GM12878 (cell line): ENCODE measurements at regions not wholly inside any gene's neighbourhood (a gene's known extent, or its start where the extent isn't known, plus 50 kb on each side); places are given as distances from the start of the nearest gene placed in this dataset.

ENCODE experiments used
- ATAC-seq: fragments of 200-7000 bp; cut with Tn5 transposase; 3 replicates; pipeline ENCODE4 v1.9.1; 2020; ENCODE audit warnings: mild to moderate bottlenecking, moderate library complexity
- BruUV-seq: library from RNA; stranded (reverse); fragments of 400-500 nt; replicated peaks from 2 replicates; lab custom pipeline; 2021; lab: Mats Ljungman, UMichigan
- CTCF ChIA-PET: fragments of 300-600 bp; sonication (Branson Sonifier 250); formaldehyde crosslinking; extraction: SDS; loops from one replicate; lab custom pipeline; 2021; ENCODE audit warnings: inconsistent platforms; lab: Yijun Ruan, JAX
- POLR2A ChIA-PET: fragments of 350-600 bp; formaldehyde crosslinking; extraction: SDS; loops from one replicate; lab custom pipeline; 2021; ENCODE audit warnings: inconsistent platforms; lab: Charles Lee
- RAD21 ChIA-PET: fragments of 300-600 bp; sonication (Branson Sonifier 250); formaldehyde crosslinking; loops from one replicate; lab custom pipeline; 2023; ENCODE audit warnings: antibody characterized with exemption; ENCODE audit not compliant: unreplicated experiment; lab: Charles Lee
- SMC1A ChIA-PET: fragments of 300-600 bp; sonication (Branson Sonifier 250); formaldehyde crosslinking; loops from one replicate; lab custom pipeline; 2023; ENCODE audit not compliant: unreplicated experiment, uncharacterized antibody; lab: Charles Lee
- DNase-seq: peaks from one replicate; pipeline ENCODE4 v3.0.0-alpha.2; 2011; ENCODE audit warnings: low read depth, low spot score
- FAIRE-seq: peaks from 3 replicates; lab custom pipeline; 2011; peaks lifted over from hg19 to GRCh38; lab: Jason Lieb, UNC
- H2AFZ ChIP-seq: 2 replicates; pipeline ENCODE4 v1.6.0; 2011; ENCODE audit warnings: low read depth, low read length, control low read depth; ENCODE audit not compliant: control insufficient read depth
- H3K27ac ChIP-seq: 2 replicates; pipeline ENCODE4 v1.5.1; 2011; ENCODE audit warnings: control low read depth; ENCODE audit not compliant: control insufficient read depth, insufficient read depth
- H3K27me3 ChIP-seq, 2 experiments: replicated peaks in 1 of 2; 2 replicates each; pipeline versions ENCODE4 v1.6.0 to v1.6.1; 2011; ENCODE audit warnings: low read length in 1 of 2; ENCODE audit not compliant: control insufficient read depth in 2 of 2, insufficient read depth in 2 of 2
- H3K36me3 ChIP-seq, 2 experiments: 2 replicates each; pipeline ENCODE4 v1.5.1; 2011; ENCODE audit warnings: low read length in 1 of 2; ENCODE audit not compliant: control insufficient read depth in 2 of 2, insufficient read depth in 2 of 2
- H3K4me1 ChIP-seq: 2 replicates; pipeline ENCODE4 v1.6.1; 2011; ENCODE audit warnings: mild to moderate bottlenecking, low read length, moderate library complexity, mixed read lengths; ENCODE audit not compliant: control insufficient read depth, insufficient read depth
- H3K4me2 ChIP-seq: 2 replicates; pipeline ENCODE4 v1.6.0; 2011; ENCODE audit warnings: control low read depth; ENCODE audit not compliant: control insufficient read depth, insufficient read depth
- H3K4me3 ChIP-seq: fragments of 200-600 bp; sonication (generic); 2 replicates; pipeline ENCODE4 v1.5.1; 2016
- H3K79me2 ChIP-seq: 2 replicates; pipeline ENCODE4 v1.6.0; 2011; ENCODE audit warnings: low read length; ENCODE audit not compliant: control insufficient read depth, insufficient read depth
- H3K9ac ChIP-seq: 2 replicates; pipeline ENCODE4 v1.8.0; 2011; ENCODE audit warnings: low read length, control low read depth, mixed read lengths; ENCODE audit not compliant: control insufficient read depth, insufficient read depth
- H3K9me3 ChIP-seq: replicated peaks from 3 replicates; pipeline ENCODE4 v1.5.1; 2011; ENCODE audit warnings: mild to moderate bottlenecking, low read length; ENCODE audit not compliant: control insufficient read depth, insufficient read depth
- H4K20me1 ChIP-seq: 2 replicates; pipeline ENCODE4 v1.6.0; 2011; ENCODE audit not compliant: control insufficient read depth, insufficient read depth
- NFYB ChIP-seq: IDR thresholded peaks from 2 replicates; pipeline ENCODE4 v1.6.1; 2011; ENCODE audit warnings: low read depth, mild to moderate bottlenecking, low read length, improper control_type of control experiment, moderate library complexity; ENCODE audit not compliant: insufficient read depth
- NR2C1 ChIP-seq: fragments of 450-650 bp; IDR thresholded peaks from 2 replicates; pipeline ENCODE4 v1.6.1; 2017; ENCODE audit warnings: antibody characterized with exemption, mild to moderate bottlenecking, moderate library complexity
- RAD51 ChIP-seq: fragments of 450-650 bp; IDR thresholded peaks from 2 replicates; pipeline ENCODE4 v1.6.1; 2016; ENCODE audit warnings: moderate library complexity, mild to moderate bottlenecking, inconsistent platforms
- SMC3 ChIP-seq: IDR thresholded peaks from 2 replicates; pipeline ENCODE4 v1.6.1; 2011; ENCODE audit warnings: low read length, improper control_type of control experiment, borderline replicate concordance
- WGBS: methylation state at CpG from one replicate; pipeline ENCODE4 v1.1.6; 2016; ENCODE audit warnings: low lambda C conversion rate; ENCODE audit not compliant: insufficient replicate concordance, insufficient coverage; ENCODE audit errors: missing lambda C conversion rate; 5-methylcytosine and 5-hydroxymethylcytosine counted together
- in situ Hi-C: fragments of 300-500 bp; cut with MboI; formaldehyde crosslinking; loops from 9 replicates; pipeline ENCODE4 v1.14.3; 2018; ENCODE audit warnings: mixed read lengths
- intact Hi-C: fragments of 100-400 bp; cut with micrococcal nuclease; formaldehyde crosslinking; loops from one replicate; pipeline ENCODE4 v1.14.2; 2022; ENCODE audit not compliant: unreplicated experiment
- TF ChIP-seq, protein P1 (sequence below): fragments of 450-650 bp; IDR thresholded peaks from 2 replicates; pipeline ENCODE4 v1.6.1; 2017; ENCODE audit warnings: mild to moderate bottlenecking, moderate library complexity
- TF ChIP-seq, protein P2 (sequence below): fragments of 450-650 bp; formaldehyde crosslinking; IDR thresholded peaks from 2 replicates; pipeline ENCODE4 v1.4.0; 2022; ENCODE audit warnings: mild to moderate bottlenecking, moderate library complexity

DNA sequence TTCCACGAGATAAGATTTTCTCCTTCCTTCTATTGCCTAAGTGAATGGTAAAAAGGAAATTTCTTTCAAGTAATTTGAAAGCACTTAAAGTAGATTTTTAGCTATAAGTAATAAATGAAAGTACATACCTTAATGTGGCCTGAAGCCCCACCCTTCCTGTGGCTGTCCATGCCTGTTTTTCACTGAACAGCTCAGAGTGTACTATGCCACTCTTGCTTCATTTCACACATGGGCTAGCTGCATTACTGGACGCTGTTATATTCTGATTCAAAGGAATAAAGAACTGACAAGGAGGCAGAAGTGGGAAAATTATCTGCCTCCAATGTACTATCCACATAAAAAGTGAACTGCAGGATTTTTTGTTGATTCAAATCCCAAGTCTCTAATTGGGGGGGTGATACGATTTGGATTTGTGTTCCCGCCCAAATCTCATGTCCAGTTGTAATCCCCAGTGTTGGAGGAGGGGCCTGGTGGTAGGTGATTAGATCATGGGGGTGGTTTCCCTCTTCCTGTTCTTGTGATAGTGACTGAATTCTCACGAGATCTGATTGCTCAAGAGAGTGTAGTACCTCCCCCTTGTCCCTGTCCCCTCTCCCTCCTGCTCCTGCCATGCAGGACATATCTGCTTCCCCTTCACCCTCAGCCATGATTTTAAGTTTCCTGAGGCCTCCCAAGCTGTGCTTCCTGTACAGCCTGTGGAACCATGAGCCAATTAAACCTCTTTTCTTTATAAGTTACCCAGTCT, 154.7 kb upstream of the SGCG start:
- Histone ChIP-seq H3K4me1 (no peaks in the 10 kb centered on the region), H3K9ac (no peak overlapping the region), H3K27ac (no peak overlapping the region), H3K9me3 (no peaks in the 10 kb centered on the region), H3K27me3 (no peaks in the 10 kb centered on the region), H3K4me2 (no peak overlapping the region), H3K79me2 (no peaks in the 10 kb centered on the region), H3K36me3 (no peaks in the 10 kb centered on the region), H2AFZ (no peak overlapping the region), H3K4me3 (no peak overlapping the region), H4K20me1 (no peaks in the 10 kb centered on the region)
- FAIRE-seq (no peak), DNase-seq (no peak), ATAC-seq (peak; percentile 62)
- SMC1A ChIA-PET: interaction anchor here (1.2 to 3.5 kb wide), 2 partner anchors 17 to 223 kb away, joined by 4 to 10 read pairs; no protein-coding TSS in a partner anchor
- TF ChIP-seq NFYB (no peak), RAD51 (no peak), SMC3 (no peak), NR2C1 (no peak)
- TF ChIP-seq, protein P1, sequence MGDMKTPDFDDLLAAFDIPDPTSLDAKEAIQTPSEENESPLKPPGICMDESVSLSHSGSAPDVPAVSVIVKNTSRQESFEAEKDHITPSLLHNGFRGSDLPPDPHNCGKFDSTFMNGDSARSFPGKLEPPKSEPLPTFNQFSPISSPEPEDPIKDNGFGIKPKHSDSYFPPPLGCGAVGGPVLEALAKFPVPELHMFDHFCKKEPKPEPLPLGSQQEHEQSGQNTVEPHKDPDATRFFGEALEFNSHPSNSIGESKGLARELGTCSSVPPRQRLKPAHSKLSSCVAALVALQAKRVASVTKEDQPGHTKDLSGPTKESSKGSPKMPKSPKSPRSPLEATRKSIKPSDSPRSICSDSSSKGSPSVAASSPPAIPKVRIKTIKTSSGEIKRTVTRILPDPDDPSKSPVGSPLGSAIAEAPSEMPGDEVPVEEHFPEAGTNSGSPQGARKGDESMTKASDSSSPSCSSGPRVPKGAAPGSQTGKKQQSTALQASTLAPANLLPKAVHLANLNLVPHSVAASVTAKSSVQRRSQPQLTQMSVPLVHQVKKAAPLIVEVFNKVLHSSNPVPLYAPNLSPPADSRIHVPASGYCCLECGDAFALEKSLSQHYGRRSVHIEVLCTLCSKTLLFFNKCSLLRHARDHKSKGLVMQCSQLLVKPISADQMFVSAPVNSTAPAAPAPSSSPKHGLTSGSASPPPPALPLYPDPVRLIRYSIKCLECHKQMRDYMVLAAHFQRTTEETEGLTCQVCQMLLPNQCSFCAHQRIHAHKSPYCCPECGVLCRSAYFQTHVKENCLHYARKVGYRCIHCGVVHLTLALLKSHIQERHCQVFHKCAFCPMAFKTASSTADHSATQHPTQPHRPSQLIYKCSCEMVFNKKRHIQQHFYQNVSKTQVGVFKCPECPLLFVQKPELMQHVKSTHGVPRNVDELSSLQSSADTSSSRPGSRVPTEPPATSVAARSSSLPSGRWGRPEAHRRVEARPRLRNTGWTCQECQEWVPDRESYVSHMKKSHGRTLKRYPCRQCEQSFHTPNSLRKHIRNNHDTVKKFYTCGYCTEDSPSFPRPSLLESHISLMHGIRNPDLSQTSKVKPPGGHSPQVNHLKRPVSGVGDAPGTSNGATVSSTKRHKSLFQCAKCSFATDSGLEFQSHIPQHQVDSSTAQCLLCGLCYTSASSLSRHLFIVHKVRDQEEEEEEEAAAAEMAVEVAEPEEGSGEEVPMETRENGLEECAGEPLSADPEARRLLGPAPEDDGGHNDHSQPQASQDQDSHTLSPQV: no peak
- TF ChIP-seq, protein P2, sequence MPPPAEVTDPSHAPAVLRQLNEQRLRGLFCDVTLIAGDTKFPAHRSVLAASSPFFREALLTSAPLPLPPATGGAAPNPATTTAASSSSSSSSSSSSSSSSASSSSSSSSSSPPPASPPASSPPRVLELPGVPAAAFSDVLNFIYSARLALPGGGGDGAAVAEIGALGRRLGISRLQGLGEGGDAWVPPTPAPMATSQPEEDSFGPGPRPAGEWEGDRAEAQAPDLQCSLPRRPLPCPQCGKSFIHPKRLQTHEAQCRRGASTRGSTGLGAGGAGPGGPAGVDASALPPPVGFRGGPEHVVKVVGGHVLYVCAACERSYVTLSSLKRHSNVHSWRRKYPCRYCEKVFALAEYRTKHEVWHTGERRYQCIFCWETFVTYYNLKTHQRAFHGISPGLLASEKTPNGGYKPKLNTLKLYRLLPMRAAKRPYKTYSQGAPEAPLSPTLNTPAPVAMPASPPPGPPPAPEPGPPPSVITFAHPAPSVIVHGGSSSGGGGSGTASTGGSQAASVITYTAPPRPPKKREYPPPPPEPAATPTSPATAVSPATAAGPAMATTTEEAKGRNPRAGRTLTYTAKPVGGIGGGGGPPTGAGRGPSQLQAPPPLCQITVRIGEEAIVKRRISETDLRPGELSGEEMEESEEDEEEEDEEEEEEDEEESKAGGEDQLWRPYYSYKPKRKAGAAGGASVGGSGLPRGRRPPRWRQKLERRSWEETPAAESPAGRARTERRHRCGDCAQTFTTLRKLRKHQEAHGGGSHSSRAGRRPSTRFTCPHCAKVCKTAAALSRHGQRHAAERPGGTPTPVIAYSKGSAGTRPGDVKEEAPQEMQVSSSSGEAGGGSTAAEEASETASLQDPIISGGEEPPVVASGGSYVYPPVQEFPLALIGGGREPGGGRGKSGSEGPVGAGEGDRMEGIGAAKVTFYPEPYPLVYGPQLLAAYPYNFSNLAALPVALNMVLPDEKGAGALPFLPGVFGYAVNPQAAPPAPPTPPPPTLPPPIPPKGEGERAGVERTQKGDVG (CRISPR knock-in tag): no peak
- in situ Hi-C loops: no loop called here
- POLR2A ChIA-PET: no interaction called here
- RAD21 ChIA-PET: no interaction called here
- CTCF ChIA-PET: interaction anchor here (1.1 to 1.6 kb wide), 3 partner anchors 223 to 230 kb away, joined by 3 to 7 read pairs (median 3); no protein-coding TSS in a partner anchor
- BruUV-seq: no TSS peak
- WGBS: 26% methylated on average over 5 of the region's 5 CpGs
- intact Hi-C loops: loop anchor here (10.0 kb wide), 2 partner anchors 299 to 1401 kb away; no protein-coding TSS in a partner anchor
